ENCODE measurements at regions not wholly inside any gene's neighbourhood (a gene's known extent, or its start where the extent isn't known, plus 50 kb on each side); places are given as distances from the start of the nearest gene placed in this dataset.

DNA sequence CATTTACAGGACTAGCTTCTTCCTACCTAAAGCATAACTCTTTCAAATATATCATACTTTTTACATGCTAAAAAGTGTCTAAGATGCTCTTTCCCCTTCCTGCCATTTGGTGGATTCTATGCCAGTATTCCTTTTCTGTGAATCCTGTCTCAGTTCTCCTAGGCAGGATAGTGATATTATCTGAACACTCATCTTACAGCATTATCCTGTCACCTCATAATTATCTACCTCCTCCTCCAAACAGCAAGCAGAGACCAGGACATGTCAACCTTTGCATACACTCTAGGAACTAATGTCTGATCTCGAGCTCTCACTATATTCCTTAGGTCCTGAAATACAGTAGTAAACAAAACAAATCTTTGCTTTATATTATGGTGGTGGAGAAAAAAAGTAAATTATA, 275.5 kb downstream of the FAM181B start:
- intact Hi-C loops (cut with micrococcal nuclease): no loop called here
- TF ChIP-seq, protein P1, sequence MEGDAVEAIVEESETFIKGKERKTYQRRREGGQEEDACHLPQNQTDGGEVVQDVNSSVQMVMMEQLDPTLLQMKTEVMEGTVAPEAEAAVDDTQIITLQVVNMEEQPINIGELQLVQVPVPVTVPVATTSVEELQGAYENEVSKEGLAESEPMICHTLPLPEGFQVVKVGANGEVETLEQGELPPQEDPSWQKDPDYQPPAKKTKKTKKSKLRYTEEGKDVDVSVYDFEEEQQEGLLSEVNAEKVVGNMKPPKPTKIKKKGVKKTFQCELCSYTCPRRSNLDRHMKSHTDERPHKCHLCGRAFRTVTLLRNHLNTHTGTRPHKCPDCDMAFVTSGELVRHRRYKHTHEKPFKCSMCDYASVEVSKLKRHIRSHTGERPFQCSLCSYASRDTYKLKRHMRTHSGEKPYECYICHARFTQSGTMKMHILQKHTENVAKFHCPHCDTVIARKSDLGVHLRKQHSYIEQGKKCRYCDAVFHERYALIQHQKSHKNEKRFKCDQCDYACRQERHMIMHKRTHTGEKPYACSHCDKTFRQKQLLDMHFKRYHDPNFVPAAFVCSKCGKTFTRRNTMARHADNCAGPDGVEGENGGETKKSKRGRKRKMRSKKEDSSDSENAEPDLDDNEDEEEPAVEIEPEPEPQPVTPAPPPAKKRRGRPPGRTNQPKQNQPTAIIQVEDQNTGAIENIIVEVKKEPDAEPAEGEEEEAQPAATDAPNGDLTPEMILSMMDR (IDR thresholded peaks at IDR 0.05; ENCODE audit: unreplicated experiment): no peak
- ChIA-PET POLR2A (no interaction called here), CTCF (no interaction called here)
- no peaks in the 10 kb centered on the region for H3K4me1 Mint-ChIP-seq (ENCODE audit: insufficient read depth, unreplicated experiment)
- no peak overlapping the region for H3K4me3 Mint-ChIP-seq (ENCODE audit: unreplicated experiment)
- H3K36me3 Mint-ChIP-seq (ENCODE audit: insufficient read depth, unreplicated experiment): no peaks in the 10 kb centered on the region
- no peak for DNase-seq (ENCODE audit: unreplicated experiment)
- no TSS peak for BruUV-seq (replicated peaks)
- H3K27ac Mint-ChIP-seq (ENCODE audit: low read depth, unreplicated experiment): no peak overlapping the region
- peaks cover 50% of the 10 kb centered on the region for H3K27me3 Mint-ChIP-seq (ENCODE audit: insufficient read depth, unreplicated experiment)
- H3K9me3 Mint-ChIP-seq (ENCODE audit: unreplicated experiment): no peaks in the 10 kb centered on the region

DNA sequence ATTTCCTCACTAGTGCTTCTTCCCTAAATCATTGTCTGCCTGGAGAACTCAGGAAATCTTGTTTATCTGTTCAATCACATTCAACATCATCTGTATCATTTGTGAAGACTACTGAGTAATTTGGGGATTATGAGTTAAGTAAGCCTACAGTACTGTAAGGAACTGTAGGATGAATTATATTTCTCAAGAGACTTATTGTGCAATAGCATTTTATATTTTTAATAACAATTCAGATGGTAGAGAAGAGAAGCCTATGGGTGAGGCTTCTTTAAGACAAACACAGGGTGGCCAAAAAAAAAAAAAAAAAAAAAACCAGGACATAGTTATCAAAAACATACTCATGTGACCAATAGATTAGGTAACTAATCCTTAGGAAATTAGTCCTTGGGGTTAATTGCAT, 282.7 kb downstream of the FAM181B start:
- TF ChIP-seq, protein P1 (IDR thresholded peaks at IDR 0.05; ENCODE audit: unreplicated experiment): no peak
- intact Hi-C loops (cut with micrococcal nuclease): no loop called here
- POLR2A ChIA-PET: interaction anchor here (0.9 kb wide), 1 partner anchor 10 kb away, joined by 3 read pairs; no protein-coding TSS in a partner anchor
- CTCF ChIA-PET: no interaction called here
- Mint-ChIP-seq H3K27ac (ENCODE audit: low read depth, unreplicated experiment) (no peak overlapping the region), H3K36me3 (ENCODE audit: insufficient read depth, unreplicated experiment) (no peaks in the 10 kb centered on the region), H3K4me3 (ENCODE audit: unreplicated experiment) (no peak overlapping the region), H3K9me3 (ENCODE audit: unreplicated experiment) (no peaks in the 10 kb centered on the region), H3K4me1 (ENCODE audit: insufficient read depth, unreplicated experiment) (no peaks in the 10 kb centered on the region), H3K27me3 (ENCODE audit: insufficient read depth, unreplicated experiment) (peaks cover 51% of the 10 kb centered on the region)
- no peak for DNase-seq (ENCODE audit: unreplicated experiment)
- no TSS peak for BruUV-seq (replicated peaks)

DNA sequence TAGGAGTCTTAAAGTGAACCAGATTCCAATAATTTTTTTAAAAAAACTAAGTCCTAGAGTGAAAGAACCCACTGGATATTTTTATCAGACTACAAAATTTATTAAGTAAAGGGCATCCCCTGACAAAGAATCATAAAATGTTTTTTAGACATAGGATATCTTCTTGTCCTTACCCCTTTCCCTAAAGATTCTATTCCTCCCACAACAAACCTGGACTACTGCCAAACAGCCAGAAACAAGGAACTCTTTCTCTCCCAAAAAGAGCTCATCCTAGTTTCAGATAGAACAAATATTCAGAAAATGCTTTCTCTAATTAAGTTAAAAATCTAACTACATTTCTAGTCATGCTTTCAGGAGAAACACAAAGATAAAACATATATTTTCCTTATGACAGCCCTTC, 327.1 kb downstream of the FAM181B start:
- POLR2A ChIA-PET: no interaction called here
- H3K27me3 Mint-ChIP-seq (ENCODE audit: insufficient read depth, unreplicated experiment): no peaks in the 10 kb centered on the region
- CTCF ChIA-PET: no interaction called here
- no peak overlapping the region for H3K27ac Mint-ChIP-seq (ENCODE audit: low read depth, unreplicated experiment)
- H3K36me3 Mint-ChIP-seq (ENCODE audit: insufficient read depth, unreplicated experiment): no peaks in the 10 kb centered on the region
- H3K4me1 Mint-ChIP-seq (ENCODE audit: insufficient read depth, unreplicated experiment): no peaks in the 10 kb centered on the region
- no peak for DNase-seq (ENCODE audit: unreplicated experiment)
- H3K4me3 Mint-ChIP-seq (ENCODE audit: unreplicated experiment): no peak overlapping the region
- BruUV-seq (replicated peaks): no TSS peak
- TF ChIP-seq, protein P1 (IDR thresholded peaks at IDR 0.05; ENCODE audit: unreplicated experiment): no peak
- intact Hi-C loops (cut with micrococcal nuclease): no loop called here
- no peaks in the 10 kb centered on the region for H3K9me3 Mint-ChIP-seq (ENCODE audit: unreplicated experiment)

DNA sequence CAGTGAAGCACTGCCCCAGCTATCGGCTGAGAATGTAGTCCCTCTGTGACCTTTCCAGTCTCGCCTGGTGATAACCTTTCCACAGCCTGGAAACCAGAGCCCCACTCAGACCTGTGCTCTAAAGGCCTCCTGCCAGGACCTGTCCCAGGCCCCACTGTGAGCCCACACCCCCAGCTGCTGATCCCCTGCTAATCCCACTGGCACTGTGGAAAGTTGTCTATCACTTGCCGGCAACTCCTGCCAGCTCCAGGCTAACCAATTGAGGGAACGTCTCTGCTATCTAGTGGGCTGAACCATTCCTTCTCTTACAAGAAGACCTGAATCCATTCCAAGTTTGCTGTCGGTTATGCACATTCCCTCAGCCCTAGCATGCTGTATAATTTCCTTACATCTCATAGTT, 328.2 kb downstream of the FAM181B start:
- ChIA-PET POLR2A (no interaction called here), CTCF (no interaction called here)
- Mint-ChIP-seq H3K36me3 (ENCODE audit: insufficient read depth, unreplicated experiment) (no peaks in the 10 kb centered on the region), H3K4me1 (ENCODE audit: insufficient read depth, unreplicated experiment) (no peaks in the 10 kb centered on the region), H3K9me3 (ENCODE audit: unreplicated experiment) (peaks cover 6% of the 10 kb centered on the region), H3K4me3 (ENCODE audit: unreplicated experiment) (no peak overlapping the region), H3K27me3 (ENCODE audit: insufficient read depth, unreplicated experiment) (no peaks in the 10 kb centered on the region), H3K27ac (ENCODE audit: low read depth, unreplicated experiment) (no peak overlapping the region)
- BruUV-seq (replicated peaks): no TSS peak
- TF ChIP-seq, protein P1 (IDR thresholded peaks at IDR 0.05; ENCODE audit: unreplicated experiment): no peak
- intact Hi-C loops (cut with micrococcal nuclease): no loop called here
- no peak for DNase-seq (ENCODE audit: unreplicated experiment)

Measured in MCF 10A (cell line).